ENCODE measurements at regions not wholly inside any gene's neighbourhood (a gene's known extent, or its start where the extent isn't known, plus 50 kb on each side); places are given as distances from the start of the nearest gene placed in this dataset.

GRCh38 chr2:136233298-136233697, 115.3 kb upstream of the CXCR4 start:
- ChIA-PET CTCF (interaction anchor here (0.8 to 1.2 kb wide), 2 partner anchors 9 to 148 kb away, joined by 3 read pairs; no protein-coding TSS in a partner anchor), POLR2A (no interaction called here)
- H3K9me3 ChIP-seq: no peaks in the 10 kb centered on the region

GRCh38 chr2:136232456-136233172, 114.7 kb upstream of the CXCR4 start:
- Histone ChIP-seq H3K4me2 (no peak overlapping the region), H3K36me3 (replicated peaks in 1 of 2; ENCODE audit: control insufficient read depth in 1 of 2, insufficient read depth in 2 of 2, low read length in 1 of 2) (no peaks in the 10 kb centered on the region), H3K27ac (ENCODE audit: low read depth in 2 of 2, low read length in 1 of 2) (no peak overlapping the region), H3K9me2 (no peaks in the 10 kb centered on the region), H3K79me2 (ENCODE audit: insufficient read depth) (no peaks in the 10 kb centered on the region), H2AFZ (ENCODE audit: low read depth) (no peak overlapping the region), H3K9me3 (no peaks in the 10 kb centered on the region), H3K4me1 (ENCODE audit: control insufficient read depth in 1 of 2, insufficient read depth in 2 of 2, low read depth in 1 of 2, low read length in 1 of 2) (no peaks in the 10 kb centered on the region), H3K9ac (no peak overlapping the region), H3K27me3 (ENCODE audit: insufficient read depth) (no peaks in the 10 kb centered on the region), H3F3A (replicated peaks; ENCODE audit: insufficient read depth) (no peaks in the 10 kb centered on the region), H3K4me3 (ENCODE audit: low read depth in 2 of 2, low read length in 1 of 2) (no peak overlapping the region), H4K20me1 (ENCODE audit: insufficient read depth) (no peaks in the 10 kb centered on the region)
- no peak for DNase-seq
- no peak for TF ChIP-seq SMC3 (IDR thresholded peaks at IDR 0.05; ENCODE audit: low read depth, low read length)
- no peak for TF ChIP-seq IRF3 (IDR thresholded peaks at IDR 0.05; ENCODE audit: low read depth, low read length)
- no peak for TF ChIP-seq JUND (IDR thresholded peaks at IDR 0.05)
- TF ChIP-seq MAX (IDR thresholded peaks at IDR 0.05; ENCODE audit: low read depth): no peak
- WGBS (ENCODE audit: low lambda C conversion rate): 23% methylated on average over 7 of the region's 7 CpGs
- ChIA-PET POLR2A (no interaction called here), CTCF (no interaction called here)

More at GRCh38 chr2:136233298-136233697, 115.3 kb upstream of the CXCR4 start:
- H3K4me2 ChIP-seq: no peak overlapping the region
- DNase-seq: no peak
- TF ChIP-seq ELF1 (IDR thresholded peaks at IDR 0.05): no peak
- H3K27me3 ChIP-seq (ENCODE audit: insufficient read depth): no peaks in the 10 kb centered on the region
- no peak overlapping the region for H2AFZ ChIP-seq (ENCODE audit: low read depth)
- H4K20me1 ChIP-seq (ENCODE audit: insufficient read depth): no peaks in the 10 kb centered on the region
- no peak overlapping the region for H3K9ac ChIP-seq
- H3F3A ChIP-seq (replicated peaks; ENCODE audit: insufficient read depth): no peaks in the 10 kb centered on the region
- no peaks in the 10 kb centered on the region for H3K9me2 ChIP-seq
- no peak overlapping the region for H3K27ac ChIP-seq (ENCODE audit: low read depth in 2 of 2, low read length in 1 of 2)
- H3K36me3 ChIP-seq (replicated peaks in 1 of 2; ENCODE audit: control insufficient read depth in 1 of 2, insufficient read depth in 2 of 2, low read length in 1 of 2): no peaks in the 10 kb centered on the region
- H3K4me3 ChIP-seq (ENCODE audit: low read depth in 2 of 2, low read length in 1 of 2): no peak overlapping the region
- no peaks in the 10 kb centered on the region for H3K4me1 ChIP-seq (ENCODE audit: control insufficient read depth in 1 of 2, insufficient read depth in 2 of 2, low read depth in 1 of 2, low read length in 1 of 2)
- no peaks in the 10 kb centered on the region for H3K79me2 ChIP-seq (ENCODE audit: insufficient read depth)

GRCh38 chr2:136230464-136230863, 112.5 kb upstream of the CXCR4 start:
- Histone ChIP-seq H2AFZ (ENCODE audit: low read depth) (no peak overlapping the region), H3K4me2 (no peak overlapping the region), H3K27me3 (ENCODE audit: insufficient read depth) (no peaks in the 10 kb centered on the region), H3K9ac (no peak overlapping the region), H4K20me1 (ENCODE audit: insufficient read depth) (no peaks in the 10 kb centered on the region), H3K4me3 (ENCODE audit: low read depth in 2 of 2, low read length in 1 of 2) (no peak overlapping the region), H3K36me3 (replicated peaks in 1 of 2; ENCODE audit: control insufficient read depth in 1 of 2, insufficient read depth in 2 of 2, low read length in 1 of 2) (no peaks in the 10 kb centered on the region), H3K4me1 (ENCODE audit: control insufficient read depth in 1 of 2, insufficient read depth in 2 of 2, low read depth in 1 of 2, low read length in 1 of 2) (no peaks in the 10 kb centered on the region), H3K9me3 (no peaks in the 10 kb centered on the region), H3K79me2 (ENCODE audit: insufficient read depth) (no peaks in the 10 kb centered on the region), H3F3A (replicated peaks; ENCODE audit: insufficient read depth) (no peaks in the 10 kb centered on the region), H3K27ac (ENCODE audit: low read depth in 2 of 2, low read length in 1 of 2) (no peak overlapping the region), H3K9me2 (no peaks in the 10 kb centered on the region)
- CTCF ChIA-PET: no interaction called here
- POLR2A ChIA-PET: no interaction called here
- DNase-seq: no peak
- WGBS (ENCODE audit: low lambda C conversion rate): 38% methylated on average over 5 of the region's 5 CpGs
- TF ChIP-seq EZH2phosphoT487 (IDR thresholded peaks at IDR 0.05; ENCODE audit: borderline replicate concordance, low read depth) (no peak), IRF3 (IDR thresholded peaks at IDR 0.05; ENCODE audit: low read depth, low read length) (no peak), TCF12 (IDR thresholded peaks at IDR 0.05) (no peak), RXRA (IDR thresholded peaks at IDR 0.05; ENCODE audit: borderline replicate concordance, low read depth) (no peak), GABPA (IDR thresholded peaks at IDR 0.05; ENCODE audit: low read depth) (no peak), RAD21 (IDR thresholded peaks at IDR 0.05; ENCODE audit: low read length) (no peak), USF1 (IDR thresholded peaks at IDR 0.05; ENCODE audit: borderline replicate concordance, low read depth) (no peak), ELF1 (IDR thresholded peaks at IDR 0.05) (no peak), TAF1 (IDR thresholded peaks at IDR 0.05; ENCODE audit: borderline replicate concordance, low read depth, low read length) (no peak), TEAD4 (IDR thresholded peaks at IDR 0.05; ENCODE audit: borderline replicate concordance, insufficient read depth) (no peak), NFIC (IDR thresholded peaks at IDR 0.05; ENCODE audit: borderline replicate concordance) (no peak), MEF2A (IDR thresholded peaks at IDR 0.05; ENCODE audit: borderline replicate concordance, low read depth) (no peak), EP300 (IDR thresholded peaks at IDR 0.05; ENCODE audit: borderline replicate concordance in 1 of 2, low read depth in 1 of 2, low read length in 1 of 2) (no peak), USF2 (IDR thresholded peaks at IDR 0.05; ENCODE audit: borderline replicate concordance, low read depth, low read length) (no peak)
